DND-41 (cell line): ENCODE measurements at regions not wholly inside any gene's neighbourhood (a gene's known extent, or its start where the extent isn't known, plus 50 kb on each side); places are given as distances from the start of the nearest gene placed in this dataset.

Source experiments
- ATAC-seq: fragments of 200-7000 bp; cut with Tn5 transposase; 3 replicates; pipeline ENCODE4 v1.9.1; 2021; ENCODE audit warnings: low read depth; ENCODE audit not compliant: insufficient read depth
- DNase-seq: peaks from one replicate; pipeline ENCODE4 v3.0.0-alpha.2; 2020
- H2AFZ ChIP-seq: 2 replicates; pipeline ENCODE4 v1.6.0; 2012; ENCODE audit warnings: low read depth, low read length
- H3K27ac ChIP-seq: 2 replicates; pipeline ENCODE4 v1.5.1; 2012; ENCODE audit warnings: low read length, inconsistent platforms
- H3K27me3 ChIP-seq: fragments of 200-600 bp; sonication (generic); 2 replicates; pipeline ENCODE4 v1.6.0; 2012; ENCODE audit warnings: low read length, mild to moderate bottlenecking, inconsistent platforms; ENCODE audit not compliant: insufficient read depth, poor library complexity
- H3K36me3 ChIP-seq: 2 replicates; pipeline ENCODE4 v1.5.1; 2012; ENCODE audit warnings: low read length, inconsistent platforms; ENCODE audit not compliant: insufficient read depth
- H3K4me1 ChIP-seq: 2 replicates; pipeline ENCODE4 v1.5.1; 2012; ENCODE audit warnings: mild to moderate bottlenecking, low read length; ENCODE audit not compliant: insufficient read depth
- H3K4me2 ChIP-seq: 2 replicates; pipeline ENCODE4 v1.6.0; 2012; ENCODE audit warnings: mild to moderate bottlenecking, moderate library complexity, low read length, inconsistent platforms; ENCODE audit not compliant: insufficient read depth
- H3K4me3 ChIP-seq, 2 experiments: fragments of 200-600 bp in 1 of 2; shearing (Covaris generic) in 1 of 2; 2 replicates each; pipeline ENCODE4 v1.5.1; 2012 to 2016; ENCODE audit warnings: inconsistent platforms in 2 of 2, low read length in 2 of 2, mild to moderate bottlenecking in 2 of 2, low read depth in 1 of 2, moderate library complexity in 1 of 2
- H3K79me2 ChIP-seq: 2 replicates; pipeline ENCODE4 v1.6.0; 2012; ENCODE audit warnings: low read length, inconsistent platforms; ENCODE audit not compliant: insufficient read depth
- H3K9ac ChIP-seq: 2 replicates; pipeline ENCODE4 v1.6.0; 2012; ENCODE audit warnings: low read depth, mild to moderate bottlenecking, inconsistent platforms, low read length, moderate library complexity
- H3K9me3 ChIP-seq: 2 replicates; pipeline ENCODE4 v1.5.1; 2012; ENCODE audit warnings: low read length, moderate library complexity, mild to moderate bottlenecking, inconsistent platforms; ENCODE audit not compliant: insufficient read depth, severe bottlenecking
- H4K20me1 ChIP-seq: 2 replicates; pipeline ENCODE4 v1.6.0; 2012; ENCODE audit warnings: low read length; ENCODE audit not compliant: insufficient read depth
- CTCF ChIP-seq: IDR thresholded peaks from 2 replicates; pipeline ENCODE4 v1.5.1; 2012; ENCODE audit warnings: borderline replicate concordance, low read length, moderate library complexity, mild to moderate bottlenecking; ENCODE audit not compliant: poor library complexity, severe bottlenecking; ENCODE audit errors: extremely low read depth
- EZH2 ChIP-seq: IDR thresholded peaks from 3 replicates; pipeline ENCODE4 v1.6.1; 2012; ENCODE audit warnings: borderline replicate concordance, low read depth, mild to moderate bottlenecking, moderate library complexity, low read length, inconsistent platforms; ENCODE audit not compliant: severe bottlenecking

- H3K27me3 ChIP-seq, result no peaks in the 10 kb centered on the region
- ATAC-seq, result no peak
- H3K4me3 ChIP-seq, result no peak overlapping the region
- no peak overlapping the region for H3K4me2 ChIP-seq
- DNase-seq, result no peak
- peaks cover 18% of the 10 kb centered on the region for H3K9me3 ChIP-seq
- no peaks in the 10 kb centered on the region for H3K79me2 ChIP-seq
- no peak for TF ChIP-seq EZH2
- TF ChIP-seq CTCF, result no peak
- no peak overlapping the region for H2AFZ ChIP-seq
- H3K4me1 ChIP-seq, result no peaks in the 10 kb centered on the region
- H3K27ac ChIP-seq, result no peak overlapping the region
- no peaks in the 10 kb centered on the region for H4K20me1 ChIP-seq
- no peaks in the 10 kb centered on the region for H3K36me3 ChIP-seq
- H3K9ac ChIP-seq, result no peak overlapping the region
These were observed 1558.5 kb downstream of the UQCRFS1 start for GRCh38 chr19:27654266-27654990.

- Histone ChIP-seq H3K9ac (no peak overlapping the region), H3K27me3 (no peaks in the 10 kb centered on the region), H3K27ac (no peak overlapping the region), H3K4me2 (no peak overlapping the region), H2AFZ (no peak overlapping the region), H3K36me3 (no peaks in the 10 kb centered on the region), H3K4me3 (no peak overlapping the region), H4K20me1 (no peaks in the 10 kb centered on the region), H3K79me2 (no peaks in the 10 kb centered on the region), H3K4me1 (no peaks in the 10 kb centered on the region), H3K9me3 (peaks cover 5% of the 10 kb centered on the region)
- DNase-seq, result no peak
- TF ChIP-seq EZH2, result no peak
- TF ChIP-seq CTCF, result no peak
- ATAC-seq, result no peak
These were observed 1560.2 kb downstream of the UQCRFS1 start for GRCh38 chr19:27652796-27653195.

- H3K4me2 ChIP-seq, result no peak overlapping the region
- H3K79me2 ChIP-seq, result no peaks in the 10 kb centered on the region
- no peak overlapping the region for H2AFZ ChIP-seq
- H3K27me3 ChIP-seq, result no peaks in the 10 kb centered on the region
- H3K36me3 ChIP-seq, result no peaks in the 10 kb centered on the region
- DNase-seq, result no peak
- no peak overlapping the region for H3K4me3 ChIP-seq
- H4K20me1 ChIP-seq, result no peaks in the 10 kb centered on the region
- no peak overlapping the region for H3K9ac ChIP-seq
- no peak overlapping the region for H3K27ac ChIP-seq
- H3K9me3 ChIP-seq, result peaks cover 2% of the 10 kb centered on the region
- no peak for ATAC-seq
- TF ChIP-seq CTCF (no peak), EZH2 (no peak)
- H3K4me1 ChIP-seq, result no peaks in the 10 kb centered on the region
These were observed 1560.7 kb downstream of the UQCRFS1 start for GRCh38 chr19:27652281-27652680.
